Astrocyte (in vitro differentiated cells and primary cell): ENCODE measurements at regions not wholly inside any gene's neighbourhood (a gene's known extent, or its start where the extent isn't known, plus 50 kb on each side); places are given as distances from the start of the nearest gene placed in this dataset.
A peak's percentile ranks its signal among the peaks of the same experiment; 100 is the strongest.

Experiments
- DNase-seq: peaks from one replicate; pipeline ENCODE4 v3.0.0-alpha.2; 2010; ENCODE audit warnings: low read depth
- FAIRE-seq: peaks from 2 replicates; lab custom pipeline; 2011; peaks lifted over from hg19 to GRCh38; lab: Jason Lieb, UNC
- H2AFZ ChIP-seq: 2 replicates; pipeline ENCODE4 v1.6.0; 2012; ENCODE audit warnings: low read depth, low read length, inconsistent platforms
- H3K27ac ChIP-seq: 2 replicates; pipeline ENCODE4 v1.5.1; 2011; ENCODE audit warnings: low read depth, low read length, inconsistent platforms
- H3K27me3 ChIP-seq: 2 replicates; pipeline ENCODE4 v1.6.0; 2011; ENCODE audit warnings: low read length, inconsistent platforms; ENCODE audit not compliant: insufficient read depth
- H3K36me3 ChIP-seq: 2 replicates; pipeline ENCODE4 v1.5.1; 2011; ENCODE audit warnings: low read length, inconsistent platforms; ENCODE audit not compliant: insufficient read depth
- H3K4me1 ChIP-seq: 2 replicates; pipeline ENCODE4 v1.5.1; 2011; ENCODE audit warnings: low read length, inconsistent platforms; ENCODE audit not compliant: insufficient read depth
- H3K4me2 ChIP-seq: 2 replicates; pipeline ENCODE4 v1.6.0; 2012; ENCODE audit warnings: low read length, inconsistent platforms
- H3K4me3 ChIP-seq: 2 replicates; pipeline ENCODE4 v1.5.1; 2011; ENCODE audit warnings: low read depth, mild to moderate bottlenecking, low read length, inconsistent platforms; ENCODE audit not compliant: insufficient read depth
- H3K79me2 ChIP-seq: 2 replicates; pipeline ENCODE4 v1.6.0; 2012; ENCODE audit warnings: mild to moderate bottlenecking, low read length, inconsistent platforms; ENCODE audit not compliant: insufficient read depth
- H3K9ac ChIP-seq: 2 replicates; pipeline ENCODE4 v1.6.0; 2012; ENCODE audit warnings: mild to moderate bottlenecking, low read length, inconsistent platforms
- H3K9me3 ChIP-seq: 2 replicates; pipeline ENCODE4 v1.5.1; 2012; ENCODE audit warnings: low read depth, mild to moderate bottlenecking, low read length, inconsistent platforms; ENCODE audit not compliant: insufficient read depth
- H4K20me1 ChIP-seq: 2 replicates; pipeline ENCODE4 v1.6.0; 2012; ENCODE audit warnings: low read length, inconsistent platforms; ENCODE audit not compliant: insufficient read depth
- H3K27ac Mint-ChIP-seq: one replicate; pipeline ENCODE4 v1.8.0; 2021; ENCODE audit warnings: mild to moderate bottlenecking, mixed read lengths; ENCODE audit not compliant: unreplicated experiment
- H3K27me3 Mint-ChIP-seq: one replicate; pipeline ENCODE4 v1.8.0; 2021; ENCODE audit warnings: low read depth, mixed read lengths; ENCODE audit not compliant: unreplicated experiment
- H3K36me3 Mint-ChIP-seq: one replicate; pipeline ENCODE4 v1.8.0; 2021; ENCODE audit warnings: low read depth, mixed read lengths; ENCODE audit not compliant: unreplicated experiment
- H3K4me1 Mint-ChIP-seq: one replicate; pipeline ENCODE4 v1.8.0; 2021; ENCODE audit warnings: low read depth, mixed read lengths; ENCODE audit not compliant: unreplicated experiment
- H3K4me3 Mint-ChIP-seq: one replicate; pipeline ENCODE4 v1.8.0; 2021; ENCODE audit warnings: mild to moderate bottlenecking, moderate library complexity, mixed read lengths; ENCODE audit not compliant: unreplicated experiment
- H3K9me3 Mint-ChIP-seq: one replicate; pipeline ENCODE4 v1.8.0; 2021; ENCODE audit warnings: mild to moderate bottlenecking, mixed read lengths; ENCODE audit not compliant: unreplicated experiment
- CTCF ChIP-seq: IDR thresholded peaks from 2 replicates; pipeline ENCODE4 v1.5.1; 2011; ENCODE audit warnings: low read depth, mild to moderate bottlenecking, inconsistent platforms, low read length, moderate library complexity; ENCODE audit not compliant: insufficient read depth
- EZH2 ChIP-seq: IDR thresholded peaks from 2 replicates; pipeline ENCODE4 v1.6.1; 2012; ENCODE audit warnings: mild to moderate bottlenecking, low read length, inconsistent platforms; ENCODE audit not compliant: insufficient read depth

DNA sequence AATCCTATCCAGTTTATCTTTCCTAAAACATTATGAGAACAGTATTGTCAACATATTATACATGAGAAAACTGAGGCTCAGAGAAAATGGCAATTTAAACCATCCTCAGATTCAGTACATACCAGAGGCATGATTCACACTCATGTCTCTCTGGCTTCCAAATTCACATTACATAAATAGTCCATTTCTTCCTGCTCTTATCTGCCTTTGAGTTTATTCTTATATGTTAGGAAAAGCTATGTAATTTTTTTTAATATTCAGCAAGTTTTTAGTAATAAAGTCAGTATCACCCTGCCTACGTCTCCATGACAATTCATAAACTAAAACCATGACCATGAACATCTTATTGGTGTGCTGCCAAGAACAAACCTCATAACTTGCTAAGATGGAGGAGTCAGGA is 1260.2 kb upstream of the SORCS1 start:
- Histone ChIP-seq H4K20me1 (no peaks in the 10 kb centered on the region), H3K9ac (no peak overlapping the region), H3K27ac (no peak overlapping the region), H3K36me3 (no peaks in the 10 kb centered on the region), H3K9me3 (no peaks in the 10 kb centered on the region), H3K79me2 (no peaks in the 10 kb centered on the region), H3K4me3 (no peak overlapping the region), H3K4me1 (peaks cover 4% of the 10 kb centered on the region), H3K27me3 (no peaks in the 10 kb centered on the region), H2AFZ (no peak overlapping the region), H3K4me2 (no peak overlapping the region)
- peak; percentile 69 for FAIRE-seq
- TF ChIP-seq EZH2 (no peak), CTCF (no peak)
- H3K4me1 Mint-ChIP-seq, result peaks cover 27% of the 10 kb centered on the region
- peak; percentile 63 for DNase-seq
- H3K4me3 Mint-ChIP-seq, result no peak overlapping the region
- peak overlapping the region; percentile 44 for H3K27ac Mint-ChIP-seq
- no peaks in the 10 kb centered on the region for H3K36me3 Mint-ChIP-seq
- no peaks in the 10 kb centered on the region for H3K27me3 Mint-ChIP-seq
- peaks cover 3% of the 10 kb centered on the region for H3K9me3 Mint-ChIP-seq

GRCh38 chr10:108422286-108422685 is 1257.8 kb upstream of the SORCS1 start:
- Histone ChIP-seq H3K27me3 (no peaks in the 10 kb centered on the region), H3K79me2 (no peaks in the 10 kb centered on the region), H3K4me3 (no peak overlapping the region), H3K4me2 (no peak overlapping the region), H3K9me3 (no peaks in the 10 kb centered on the region), H4K20me1 (no peaks in the 10 kb centered on the region), H3K4me1 (peaks cover 4% of the 10 kb centered on the region), H3K9ac (no peak overlapping the region), H3K27ac (no peak overlapping the region), H3K36me3 (no peaks in the 10 kb centered on the region), H2AFZ (no peak overlapping the region)
- H3K4me3 Mint-ChIP-seq, result no peak overlapping the region
- DNase-seq (no peak), FAIRE-seq (peak; percentile 26)
- H3K9me3 Mint-ChIP-seq, result peaks cover 3% of the 10 kb centered on the region
- H3K36me3 Mint-ChIP-seq, result no peaks in the 10 kb centered on the region
- H3K4me1 Mint-ChIP-seq, result peaks cover 20% of the 10 kb centered on the region
- no peaks in the 10 kb centered on the region for H3K27me3 Mint-ChIP-seq
- H3K27ac Mint-ChIP-seq, result no peak overlapping the region
- TF ChIP-seq EZH2 (no peak), CTCF (no peak)

- FAIRE-seq, result no peak
- no peaks in the 10 kb centered on the region for H3K79me2 ChIP-seq
- H3K9me3 ChIP-seq, result no peaks in the 10 kb centered on the region
These were observed 1256.8 kb upstream of the SORCS1 start for GRCh38 chr10:108421266-108421665.

More at GRCh38 chr10:108421266-108421665, 1256.8 kb upstream of the SORCS1 start:
- H3K27ac Mint-ChIP-seq, result no peak overlapping the region
- peaks cover 3% of the 10 kb centered on the region for H3K27me3 Mint-ChIP-seq
- H3K27me3 ChIP-seq, result no peaks in the 10 kb centered on the region
- H4K20me1 ChIP-seq, result no peaks in the 10 kb centered on the region
- DNase-seq, result no peak
- H3K9me3 Mint-ChIP-seq, result peaks cover 3% of the 10 kb centered on the region
- H3K4me2 ChIP-seq, result no peak overlapping the region
- no peak overlapping the region for H3K9ac ChIP-seq
- peaks cover 20% of the 10 kb centered on the region for H3K4me1 Mint-ChIP-seq
- H3K4me3 ChIP-seq, result no peak overlapping the region
- H3K36me3 Mint-ChIP-seq, result no peaks in the 10 kb centered on the region
- H3K4me3 Mint-ChIP-seq, result no peak overlapping the region
- peaks cover 4% of the 10 kb centered on the region for H3K4me1 ChIP-seq
- no peak overlapping the region for H2AFZ ChIP-seq
- no peaks in the 10 kb centered on the region for H3K36me3 ChIP-seq
- TF ChIP-seq CTCF (no peak), EZH2 (no peak)
- H3K27ac ChIP-seq, result no peak overlapping the region
